Esophagus squamous epithelium (tissue), 5 donors: ENCODE measurements at regions not wholly inside any gene's neighbourhood (a gene's known extent, or its start where the extent isn't known, plus 50 kb on each side); places are given as distances from the start of the nearest gene placed in this dataset.

ENCODE experiments used
- DNase-seq: peaks from one replicate; lab custom pipeline; 2025; lab: John Stamatoyannopoulos, UW
- H3K27ac ChIP-seq, 4 donors: fragments of 200-600 bp; sonication (generic); one replicate each; pipeline ENCODE4 v1.5.1; 2016 to 2019; ENCODE audit warnings: mild to moderate bottlenecking in 1 of 4
- H3K27me3 ChIP-seq, 4 donors: fragments of 200-600 bp; sonication (generic); 1 replicate in 3 of 4; 2 replicates in 1 of 4; pipeline versions ENCODE4 v1.5.1 to v1.6.0; 2017 to 2021; ENCODE audit warnings: antibody characterized with exemption in 1 of 4
- H3K36me3 ChIP-seq, 3 donors: fragments of 200-600 bp; sonication (generic); one replicate each; pipeline ENCODE4 v1.5.1; 2016 to 2019
- H3K4me1 ChIP-seq, 3 donors: fragments of 200-600 bp; sonication (generic); one replicate each; pipeline ENCODE4 v1.5.1; 2017 to 2019
- H3K4me3 ChIP-seq, 4 donors: fragments of 200-600 bp; sonication (generic); 1 replicate in 3 of 4; 2 replicates in 1 of 4; pipeline ENCODE4 v1.5.1; 2016 to 2019; ENCODE audit warnings: mild to moderate bottlenecking in 2 of 4, moderate library complexity in 1 of 4
- H3K9me3 ChIP-seq, 3 donors: fragments of 200-600 bp; sonication (generic); one replicate each; pipeline ENCODE4 v1.5.1; 2016 to 2019
- CTCF ChIP-seq, 6 experiments: fragments of 450-650 bp in 4 of 6; fragments of 200-600 bp in 2 of 6; sonication (generic) in 2 of 6; IDR thresholded peaks; one replicate each; pipeline ENCODE4 v1.5.1; 2016 to 2019; ENCODE audit warnings: antibody characterized with exemption in 6 of 6, mild to moderate bottlenecking in 4 of 6, moderate library complexity in 4 of 6
- POLR2A ChIP-seq, 4 donors: fragments of 450-650 bp; IDR thresholded peaks; one replicate each; pipeline ENCODE4 v1.6.1; 2017; ENCODE audit warnings: antibody characterized with exemption in 4 of 4, mild to moderate bottlenecking in 4 of 4, moderate library complexity in 3 of 4
- WGBS, 2 donors: methylation state at CpG; one replicate each; pipeline ENCODE4 v1.1.5; 2018; 5-methylcytosine and 5-hydroxymethylcytosine counted together
- intact Hi-C: fragments of 100-400 bp; cut with DNase I; formaldehyde crosslinking; loops from one replicate; pipeline ENCODE4 v1.15.0; 2022
- donor health status: DM: yes; HTN: yes; CAD: no.

- no peaks in the 10 kb centered on the region for H3K9me3 ChIP-seq
- no peak overlapping the region for H3K27ac ChIP-seq
- no peak for DNase-seq
- no peak for TF ChIP-seq POLR2A (IDR thresholded peaks at IDR 0.05)
- no peaks in the 10 kb centered on the region for H3K27me3 ChIP-seq
- 35 to 45% methylated on average over 3 of the region's 3 CpGs for WGBS, 2 donors
- H3K36me3 ChIP-seq = no peaks in the 10 kb centered on the region
- H3K4me3 ChIP-seq = no peak overlapping the region
- H3K4me1 ChIP-seq = no peaks in the 10 kb centered on the region
- intact Hi-C loops = no loop called here
Observed at GRCh38 chr5:12332480-12332879, 428.2 kb upstream of the CTNND2 start.

GRCh38 chr5:12330993-12331588 is 426.8 kb upstream of the CTNND2 start:
- no peak for DNase-seq
- Histone ChIP-seq H3K4me1 (no peaks in the 10 kb centered on the region), H3K4me3 (no peak overlapping the region), H3K27me3 (no peaks in the 10 kb centered on the region), H3K27ac (no peak overlapping the region), H3K36me3 (no peaks in the 10 kb centered on the region), H3K9me3 (no peaks in the 10 kb centered on the region)
- intact Hi-C loops = no loop called here
- TF ChIP-seq CTCF (IDR thresholded peaks at IDR 0.05) (no peak), POLR2A (IDR thresholded peaks at IDR 0.05) (no peak)
- 65 to 66% methylated on average over 8 to 9 of the region's 9 CpGs for WGBS, 2 donors

GRCh38 chr5:12330381-12330780 is 426.1 kb upstream of the CTNND2 start:
- 61% methylated on average over 4 of the region's 4 CpGs for WGBS, 2 donors
- no peaks in the 10 kb centered on the region for H3K27me3 ChIP-seq
- no peak for TF ChIP-seq CTCF (IDR thresholded peaks at IDR 0.05)
- no peak for TF ChIP-seq POLR2A (IDR thresholded peaks at IDR 0.05)

GRCh38 chr5:12323637-12324229 is 419.5 kb upstream of the CTNND2 start:
- intact Hi-C loops = no loop called here
- TF ChIP-seq POLR2A (IDR thresholded peaks at IDR 0.05) = no peak
- TF ChIP-seq CTCF (IDR thresholded peaks at IDR 0.05) = no peak
- 45% methylated on average over 7 of the region's 7 CpGs for WGBS, 2 donors
- Histone ChIP-seq H3K9me3 (no peaks in the 10 kb centered on the region), H3K4me3 (no peak overlapping the region), H3K4me1 (no peaks in the 10 kb centered on the region), H3K36me3 (no peaks in the 10 kb centered on the region), H3K27ac (no peak overlapping the region), H3K27me3 (no peaks in the 10 kb centered on the region)
- DNase-seq = no peak

More at GRCh38 chr5:12330381-12330780, 426.1 kb upstream of the CTNND2 start:
- H3K4me3 ChIP-seq = no peak overlapping the region
- no peak overlapping the region for H3K27ac ChIP-seq
- no peak for DNase-seq
- H3K4me1 ChIP-seq = no peaks in the 10 kb centered on the region
- no peaks in the 10 kb centered on the region for H3K9me3 ChIP-seq
- no peaks in the 10 kb centered on the region for H3K36me3 ChIP-seq
- intact Hi-C loops = no loop called here

- 62 to 74% methylated on average over 1 of the region's 1 CpG for WGBS, 2 donors
- no peaks in the 10 kb centered on the region for H3K4me1 ChIP-seq
- intact Hi-C loops = no loop called here
- H3K4me3 ChIP-seq = no peak overlapping the region
- H3K36me3 ChIP-seq = no peaks in the 10 kb centered on the region
- H3K27ac ChIP-seq = no peak overlapping the region
- TF ChIP-seq CTCF (IDR thresholded peaks at IDR 0.05) = no peak
- TF ChIP-seq POLR2A (IDR thresholded peaks at IDR 0.05) = no peak
- no peaks in the 10 kb centered on the region for H3K9me3 ChIP-seq
- no peaks in the 10 kb centered on the region for H3K27me3 ChIP-seq
- DNase-seq = no peak
Observed at GRCh38 chr5:12322042-12322441, 417.8 kb upstream of the CTNND2 start.
